ENCODE measurements at regions not wholly inside any gene's neighbourhood (a gene's known extent, or its start where the extent isn't known, plus 50 kb on each side); places are given as distances from the start of the nearest gene placed in this dataset.

DNA sequence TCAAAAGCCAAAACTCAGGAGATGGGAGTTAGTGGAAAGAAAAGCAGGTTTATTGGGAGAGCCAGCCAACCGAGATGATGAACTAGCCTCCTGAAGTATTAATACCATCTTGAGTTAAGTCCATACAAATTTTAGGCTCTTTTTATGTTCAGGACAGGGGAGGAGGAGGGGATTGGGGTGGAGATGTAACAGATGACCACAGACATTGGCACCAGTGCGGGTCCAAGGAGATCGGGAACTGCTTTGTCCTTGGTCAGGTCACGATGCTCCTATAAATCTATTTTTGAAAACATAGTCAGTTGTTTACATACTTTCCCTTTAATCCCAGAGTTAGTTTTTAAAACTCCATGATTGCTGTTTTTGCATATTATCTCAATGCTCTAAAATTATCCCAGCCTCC, 219.6 kb downstream of the ANKRD60 start:
- TF ChIP-seq POLR2AphosphoS5 (IDR thresholded peaks at IDR 0.05; ENCODE audit: low read depth) = no peak
- TF ChIP-seq, protein P1, sequence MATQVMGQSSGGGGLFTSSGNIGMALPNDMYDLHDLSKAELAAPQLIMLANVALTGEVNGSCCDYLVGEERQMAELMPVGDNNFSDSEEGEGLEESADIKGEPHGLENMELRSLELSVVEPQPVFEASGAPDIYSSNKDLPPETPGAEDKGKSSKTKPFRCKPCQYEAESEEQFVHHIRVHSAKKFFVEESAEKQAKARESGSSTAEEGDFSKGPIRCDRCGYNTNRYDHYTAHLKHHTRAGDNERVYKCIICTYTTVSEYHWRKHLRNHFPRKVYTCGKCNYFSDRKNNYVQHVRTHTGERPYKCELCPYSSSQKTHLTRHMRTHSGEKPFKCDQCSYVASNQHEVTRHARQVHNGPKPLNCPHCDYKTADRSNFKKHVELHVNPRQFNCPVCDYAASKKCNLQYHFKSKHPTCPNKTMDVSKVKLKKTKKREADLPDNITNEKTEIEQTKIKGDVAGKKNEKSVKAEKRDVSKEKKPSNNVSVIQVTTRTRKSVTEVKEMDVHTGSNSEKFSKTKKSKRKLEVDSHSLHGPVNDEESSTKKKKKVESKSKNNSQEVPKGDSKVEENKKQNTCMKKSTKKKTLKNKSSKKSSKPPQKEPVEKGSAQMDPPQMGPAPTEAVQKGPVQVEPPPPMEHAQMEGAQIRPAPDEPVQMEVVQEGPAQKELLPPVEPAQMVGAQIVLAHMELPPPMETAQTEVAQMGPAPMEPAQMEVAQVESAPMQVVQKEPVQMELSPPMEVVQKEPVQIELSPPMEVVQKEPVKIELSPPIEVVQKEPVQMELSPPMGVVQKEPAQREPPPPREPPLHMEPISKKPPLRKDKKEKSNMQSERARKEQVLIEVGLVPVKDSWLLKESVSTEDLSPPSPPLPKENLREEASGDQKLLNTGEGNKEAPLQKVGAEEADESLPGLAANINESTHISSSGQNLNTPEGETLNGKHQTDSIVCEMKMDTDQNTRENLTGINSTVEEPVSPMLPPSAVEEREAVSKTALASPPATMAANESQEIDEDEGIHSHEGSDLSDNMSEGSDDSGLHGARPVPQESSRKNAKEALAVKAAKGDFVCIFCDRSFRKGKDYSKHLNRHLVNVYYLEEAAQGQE (IDR thresholded peaks at IDR 0.05; ENCODE audit: insufficient replicate concordance, low read depth) = no peak
- TF ChIP-seq, protein P2, sequence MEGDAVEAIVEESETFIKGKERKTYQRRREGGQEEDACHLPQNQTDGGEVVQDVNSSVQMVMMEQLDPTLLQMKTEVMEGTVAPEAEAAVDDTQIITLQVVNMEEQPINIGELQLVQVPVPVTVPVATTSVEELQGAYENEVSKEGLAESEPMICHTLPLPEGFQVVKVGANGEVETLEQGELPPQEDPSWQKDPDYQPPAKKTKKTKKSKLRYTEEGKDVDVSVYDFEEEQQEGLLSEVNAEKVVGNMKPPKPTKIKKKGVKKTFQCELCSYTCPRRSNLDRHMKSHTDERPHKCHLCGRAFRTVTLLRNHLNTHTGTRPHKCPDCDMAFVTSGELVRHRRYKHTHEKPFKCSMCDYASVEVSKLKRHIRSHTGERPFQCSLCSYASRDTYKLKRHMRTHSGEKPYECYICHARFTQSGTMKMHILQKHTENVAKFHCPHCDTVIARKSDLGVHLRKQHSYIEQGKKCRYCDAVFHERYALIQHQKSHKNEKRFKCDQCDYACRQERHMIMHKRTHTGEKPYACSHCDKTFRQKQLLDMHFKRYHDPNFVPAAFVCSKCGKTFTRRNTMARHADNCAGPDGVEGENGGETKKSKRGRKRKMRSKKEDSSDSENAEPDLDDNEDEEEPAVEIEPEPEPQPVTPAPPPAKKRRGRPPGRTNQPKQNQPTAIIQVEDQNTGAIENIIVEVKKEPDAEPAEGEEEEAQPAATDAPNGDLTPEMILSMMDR (IDR thresholded peaks at IDR 0.05; ENCODE audit: insufficient read depth, low read length) = no peak

DNA sequence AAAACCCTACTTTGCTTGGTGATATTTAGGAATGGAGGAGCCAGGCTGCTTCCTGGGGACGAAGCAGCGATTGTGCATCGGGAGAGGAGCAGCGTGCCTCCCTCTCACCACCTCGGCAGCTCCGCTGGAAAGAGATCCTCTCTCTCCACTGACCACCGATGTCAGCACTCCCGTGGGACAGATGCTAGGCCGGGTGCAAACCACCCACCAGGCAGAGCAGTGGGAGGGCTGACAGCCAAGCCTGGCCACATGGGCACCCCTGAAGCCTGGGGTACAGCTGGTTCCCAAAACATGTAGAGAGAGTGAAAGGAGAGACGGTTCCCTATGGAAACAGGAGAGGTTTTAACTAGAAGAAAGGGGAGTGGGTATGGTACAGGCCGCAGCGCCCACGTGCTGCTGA, 220.0 kb downstream of the ANKRD60 start:
- H3K27me3 ChIP-seq (ENCODE audit: insufficient read depth, poor library complexity, severe bottlenecking) = no peaks in the 10 kb centered on the region
- no peak for DNase-seq (ENCODE audit: low read depth in 1 of 2, low spot score in 1 of 2)
- no peak overlapping the region for H3K27ac ChIP-seq (replicated peaks)
- TF ChIP-seq SPI1 (IDR thresholded peaks at IDR 0.05; ENCODE audit: borderline replicate concordance, low read depth) = no peak
- no peak for TF ChIP-seq POLR2AphosphoS5 (IDR thresholded peaks at IDR 0.05; ENCODE audit: low read depth)
- no peak for TF ChIP-seq GABPA (IDR thresholded peaks at IDR 0.05; ENCODE audit: low read depth)
- TF ChIP-seq, protein P1 (IDR thresholded peaks at IDR 0.05; ENCODE audit: insufficient replicate concordance, low read depth) = no peak
- TF ChIP-seq, protein P2 (IDR thresholded peaks at IDR 0.05; ENCODE audit: insufficient read depth, low read length) = no peak
- H3K4me3 ChIP-seq (replicated peaks; ENCODE audit: insufficient read depth, low read length) = no peak overlapping the region

More for the DNA sequence above, 219.6 kb downstream of the ANKRD60 start:
- no peak for DNase-seq (ENCODE audit: low read depth in 1 of 2, low spot score in 1 of 2)
- H3K4me3 ChIP-seq (replicated peaks; ENCODE audit: insufficient read depth, low read length) = no peak overlapping the region
- no peaks in the 10 kb centered on the region for H3K27me3 ChIP-seq (ENCODE audit: insufficient read depth, poor library complexity, severe bottlenecking)
- no peak overlapping the region for H3K27ac ChIP-seq (replicated peaks)

- TF ChIP-seq, protein P1 (IDR thresholded peaks at IDR 0.05; ENCODE audit: insufficient replicate concordance, low read depth) = no peak
- TF ChIP-seq POLR2AphosphoS5 (IDR thresholded peaks at IDR 0.05; ENCODE audit: low read depth) (no peak), GABPA (IDR thresholded peaks at IDR 0.05; ENCODE audit: low read depth) (no peak), SPI1 (IDR thresholded peaks at IDR 0.05; ENCODE audit: borderline replicate concordance, low read depth) (no peak)
- TF ChIP-seq, protein P2 (IDR thresholded peaks at IDR 0.05; ENCODE audit: insufficient read depth, low read length) = no peak
- DNase-seq (ENCODE audit: low read depth in 1 of 2, low spot score in 1 of 2) = no peak
- Histone ChIP-seq H3K27ac (replicated peaks) (no peak overlapping the region), H3K4me3 (replicated peaks; ENCODE audit: insufficient read depth, low read length) (no peak overlapping the region), H3K27me3 (ENCODE audit: insufficient read depth, poor library complexity, severe bottlenecking) (no peaks in the 10 kb centered on the region)
Measured at GRCh38 chr20:58007947-58008346, 220.5 kb downstream of the ANKRD60 start.
